Karpas-422 (cell line): ENCODE measurements at regions not wholly inside any gene's neighbourhood (a gene's known extent, or its start where the extent isn't known, plus 50 kb on each side); places are given as distances from the start of the nearest gene placed in this dataset.

ENCODE experiments used
- DNase-seq: peaks from one replicate; pipeline ENCODE4 v3.0.0-alpha.2; 2015
- H2AFZ ChIP-seq: fragments of 200-600 bp; sonication (generic); 2 replicates; pipeline ENCODE4 v1.6.1; 2014; ENCODE audit warnings: antibody characterized with exemption, low read length, mixed read lengths
- H3K27ac ChIP-seq: fragments of 200-600 bp; sonication (generic); 2 replicates; pipeline ENCODE4 v1.5.1; 2014; ENCODE audit warnings: mild to moderate bottlenecking, low read length, moderate library complexity
- H3K27me3 ChIP-seq: fragments of 200-600 bp; sonication (generic); 2 replicates; pipeline ENCODE4 v1.6.1; 2014; ENCODE audit warnings: low read length, mixed read lengths
- H3K36me3 ChIP-seq: fragments of 200-600 bp; sonication (generic); 2 replicates; pipeline ENCODE4 v1.6.1; 2014; ENCODE audit warnings: low read length, mixed read lengths; ENCODE audit not compliant: insufficient read depth
- H3K4me1 ChIP-seq: fragments of 200-600 bp; sonication (generic); 2 replicates; pipeline ENCODE4 v1.6.1; 2014; ENCODE audit warnings: mild to moderate bottlenecking, low read length, mixed read lengths
- H3K4me2 ChIP-seq: fragments of 200-600 bp; sonication (generic); 2 replicates; pipeline ENCODE4 v1.6.1; 2014; ENCODE audit warnings: low read length, low read depth, mild to moderate bottlenecking; ENCODE audit not compliant: poor library complexity, severe bottlenecking
- H3K4me3 ChIP-seq: fragments of 200-600 bp; sonication (generic); 2 replicates; pipeline ENCODE4 v1.5.1; 2014; ENCODE audit warnings: mild to moderate bottlenecking, antibody characterized with exemption, low read length, mixed read lengths
- H3K79me2 ChIP-seq: fragments of 200-600 bp; sonication (generic); 2 replicates; pipeline ENCODE4 v1.6.1; 2014; ENCODE audit warnings: mild to moderate bottlenecking, low read length, mixed read lengths
- H3K9ac ChIP-seq: fragments of 200-600 bp; sonication (generic); 2 replicates; pipeline ENCODE4 v1.6.0; 2014; ENCODE audit warnings: low read length
- H3K9me2 ChIP-seq: fragments of 200-600 bp; sonication (generic), shearing (Covaris generic); replicated peaks from 2 replicates; pipeline ENCODE4 v1.6.0; 2014; ENCODE audit warnings: mild to moderate bottlenecking, low read length, moderate library complexity; ENCODE audit not compliant: insufficient read depth
- H3K9me3 ChIP-seq: fragments of 300-700, 200-600 bp; sonication (generic); 2 replicates; pipeline ENCODE4 v1.6.1; 2014; ENCODE audit warnings: low read length, mixed read lengths
- H4K20me1 ChIP-seq: fragments of 200-600 bp; sonication (generic); 2 replicates; pipeline ENCODE4 v1.6.1; 2014; ENCODE audit warnings: mild to moderate bottlenecking, antibody characterized with exemption, low read length, low read depth; ENCODE audit not compliant: insufficient read depth

DNA sequence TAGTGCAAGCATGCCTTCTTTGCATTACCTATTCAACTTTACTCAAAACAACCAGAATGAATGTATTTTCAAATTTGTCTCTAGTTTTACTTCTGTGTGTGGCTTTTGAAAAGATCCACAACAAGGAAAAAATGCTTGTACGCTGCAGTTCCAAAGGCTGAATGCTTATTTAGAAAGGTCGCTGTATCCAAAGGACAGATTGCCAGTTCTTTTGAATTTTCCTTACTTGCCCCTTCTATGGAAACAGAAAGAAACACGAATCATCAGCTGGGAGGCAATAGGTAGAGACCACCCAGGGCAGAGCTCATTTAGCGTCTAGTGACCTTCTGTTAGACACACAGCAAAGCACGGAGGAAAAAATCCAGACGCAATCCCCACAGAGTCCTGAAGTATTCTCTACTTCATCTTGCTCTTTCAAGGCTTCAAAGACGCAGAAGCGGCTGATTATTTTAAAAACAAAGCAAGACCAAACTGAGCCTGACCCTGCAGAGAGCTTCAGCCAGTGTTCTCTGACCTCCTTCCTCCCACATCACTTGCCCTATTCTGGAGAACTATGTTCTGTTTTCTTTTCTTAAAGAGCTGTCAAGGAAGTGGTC is 674.6 kb upstream of the SGCG start:
- H3K27me3 ChIP-seq = no peaks in the 10 kb centered on the region
- no peak overlapping the region for H3K27ac ChIP-seq
- no peak for DNase-seq
- no peak overlapping the region for H3K4me2 ChIP-seq
- no peak overlapping the region for H3K9ac ChIP-seq
- H3K9me2 ChIP-seq = no peaks in the 10 kb centered on the region
- no peaks in the 10 kb centered on the region for H3K4me1 ChIP-seq
- H3K4me3 ChIP-seq = no peak overlapping the region
- no peaks in the 10 kb centered on the region for H3K36me3 ChIP-seq
- H4K20me1 ChIP-seq = no peaks in the 10 kb centered on the region
- H3K9me3 ChIP-seq = peaks cover 5% of the 10 kb centered on the region
- no peak overlapping the region for H2AFZ ChIP-seq
- H3K79me2 ChIP-seq = no peaks in the 10 kb centered on the region

DNA sequence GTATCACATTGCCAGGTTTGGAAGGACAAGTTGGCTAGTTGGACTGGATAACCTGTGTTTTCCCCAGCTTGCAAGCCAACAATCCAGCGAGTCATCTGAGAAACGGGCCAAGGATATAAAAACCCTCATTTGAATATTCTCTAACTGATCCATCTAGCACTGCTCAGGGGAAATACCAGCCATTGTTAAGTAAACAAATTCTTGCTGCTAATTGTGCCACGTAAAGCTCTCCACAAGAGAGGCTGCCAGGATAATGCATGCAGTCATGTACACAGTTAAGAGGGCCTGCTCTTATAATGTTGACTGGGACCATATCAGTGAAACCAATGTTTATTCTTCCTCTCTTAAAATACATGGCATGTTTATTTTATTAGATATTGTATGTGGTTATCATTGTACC is 663.2 kb upstream of the SGCG start:
- H3K36me3 ChIP-seq = no peaks in the 10 kb centered on the region
- H3K4me2 ChIP-seq = no peak overlapping the region
- H3K9me2 ChIP-seq = no peaks in the 10 kb centered on the region
- DNase-seq = no peak
- H3K27me3 ChIP-seq = no peaks in the 10 kb centered on the region
- H3K79me2 ChIP-seq = no peaks in the 10 kb centered on the region
- 0 out of 2 replicates have a peak, but pooled peaks cover 5% of the 10 kb centered on the region for H3K9me3 ChIP-seq
- H3K27ac ChIP-seq = no peak overlapping the region
- H3K4me1 ChIP-seq = no peaks in the 10 kb centered on the region
- H3K9ac ChIP-seq = no peak overlapping the region
- H2AFZ ChIP-seq = no peak overlapping the region
- H3K4me3 ChIP-seq = no peak overlapping the region
- H4K20me1 ChIP-seq = no peaks in the 10 kb centered on the region

DNA sequence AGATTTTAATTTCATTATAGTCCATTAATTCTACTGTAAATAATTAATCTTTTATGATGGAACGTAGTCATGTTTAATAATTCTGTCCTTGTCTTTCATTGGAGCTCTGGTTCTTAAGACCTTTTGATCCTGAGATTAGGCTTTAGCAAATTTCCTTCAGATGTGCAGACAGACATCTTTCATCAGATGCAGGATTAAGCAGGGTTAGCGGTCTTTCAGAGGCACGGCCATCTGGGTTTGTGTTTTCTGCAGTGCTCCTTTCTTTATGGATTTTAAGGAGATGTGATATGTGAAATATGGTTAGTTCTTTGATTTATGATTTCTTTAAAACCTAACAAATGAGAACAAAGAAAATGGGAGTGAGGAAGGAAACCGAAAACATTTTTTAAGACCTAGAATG is 643.9 kb upstream of the SGCG start:
- Histone ChIP-seq H3K4me3 (no peak overlapping the region), H3K9ac (no peak overlapping the region), H3K9me2 (no peaks in the 10 kb centered on the region), H3K4me2 (no peak overlapping the region), H4K20me1 (no peaks in the 10 kb centered on the region), H3K27ac (no peak overlapping the region), H2AFZ (no peak overlapping the region), H3K4me1 (no peaks in the 10 kb centered on the region), H3K9me3 (no peaks in the 10 kb centered on the region; the same call in 1 of the 2 replicates), H3K36me3 (no peaks in the 10 kb centered on the region), H3K79me2 (no peaks in the 10 kb centered on the region), H3K27me3 (no peaks in the 10 kb centered on the region)
- DNase-seq = no peak

DNA sequence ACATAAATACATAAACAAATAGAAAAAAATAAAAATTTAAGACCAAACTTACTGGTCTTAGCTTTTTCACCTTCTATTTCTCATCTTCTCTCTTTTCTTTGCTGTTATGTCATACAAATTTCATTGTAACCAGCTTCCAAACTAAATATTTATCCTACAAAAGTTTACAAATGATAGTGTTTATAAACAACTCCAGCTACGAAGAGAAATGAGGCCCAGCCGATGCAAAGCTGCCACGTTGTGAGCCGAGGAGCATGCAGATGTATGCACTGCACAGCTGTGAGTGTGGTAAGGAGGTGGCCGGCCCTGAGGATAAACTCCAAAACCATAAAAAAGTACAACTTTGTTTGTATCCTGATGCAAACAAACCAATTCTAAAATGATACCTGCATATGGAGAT is 642.4 kb upstream of the SGCG start:
- Histone ChIP-seq H3K4me3 (no peak overlapping the region), H3K79me2 (no peaks in the 10 kb centered on the region), H3K4me1 (no peaks in the 10 kb centered on the region), H3K27ac (no peak overlapping the region), H3K9ac (no peak overlapping the region), H3K27me3 (no peaks in the 10 kb centered on the region), H3K9me2 (no peaks in the 10 kb centered on the region), H3K36me3 (no peaks in the 10 kb centered on the region), H4K20me1 (no peaks in the 10 kb centered on the region), H2AFZ (no peak overlapping the region), H3K9me3 (no peaks in the 10 kb centered on the region; the same call in 1 of the 2 replicates), H3K4me2 (no peak overlapping the region)
- no peak for DNase-seq

DNA sequence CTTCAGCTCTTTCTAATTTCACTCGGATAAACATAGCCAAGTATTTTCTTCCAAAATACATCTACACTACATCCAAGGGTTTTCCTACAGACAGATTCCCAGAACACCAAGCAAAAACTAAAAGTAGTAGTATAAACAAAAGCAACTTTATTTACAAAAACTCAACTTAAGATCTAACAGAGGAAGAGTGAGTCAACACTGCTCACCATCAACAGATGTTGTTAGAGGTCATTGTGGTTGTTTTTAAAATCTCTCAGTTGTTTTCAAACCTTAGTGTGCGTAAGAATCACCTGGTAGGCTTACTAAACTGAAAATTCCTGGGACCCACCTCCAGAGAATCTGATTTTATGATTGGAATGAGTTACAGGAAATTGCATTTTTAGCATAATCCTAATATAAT is 631.7 kb upstream of the SGCG start:
- Histone ChIP-seq H3K9ac (no peak overlapping the region), H3K36me3 (no peaks in the 10 kb centered on the region), H2AFZ (no peak overlapping the region), H3K4me1 (no peaks in the 10 kb centered on the region), H3K4me3 (no peak overlapping the region), H3K27me3 (no peaks in the 10 kb centered on the region; the same call in 1 of the 2 replicates), H3K27ac (no peak overlapping the region), H3K4me2 (no peak overlapping the region), H3K9me3 (peaks cover 8% of the 10 kb centered on the region), H3K9me2 (no peaks in the 10 kb centered on the region), H3K79me2 (no peaks in the 10 kb centered on the region), H4K20me1 (no peaks in the 10 kb centered on the region)
- no peak for DNase-seq

DNA sequence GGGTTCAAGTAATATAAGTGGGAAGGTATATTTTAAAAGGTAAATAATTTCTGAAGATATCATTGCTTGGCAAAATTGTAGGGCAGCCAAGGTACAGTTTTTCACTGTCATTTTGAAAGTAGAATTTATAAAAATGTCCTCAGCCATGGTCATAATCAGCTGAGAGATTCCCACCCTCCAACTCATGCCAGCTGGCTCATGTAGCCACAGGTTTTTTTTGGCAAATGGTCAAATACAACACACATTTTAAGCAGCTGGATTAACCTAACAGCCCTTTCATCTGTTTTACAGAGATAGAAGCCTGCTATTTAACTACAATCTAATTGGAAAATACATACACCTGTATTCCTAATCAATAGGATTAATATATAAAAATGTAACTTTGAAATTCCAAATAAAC is 619.2 kb upstream of the SGCG start:
- H3K36me3 ChIP-seq = no peaks in the 10 kb centered on the region
- no peaks in the 10 kb centered on the region for H4K20me1 ChIP-seq
- no peak overlapping the region for H3K4me3 ChIP-seq
- H3K9me3 ChIP-seq = peaks cover 4% of the 10 kb centered on the region
- H3K27me3 ChIP-seq = no peaks in the 10 kb centered on the region
- no peak overlapping the region for H3K4me2 ChIP-seq
- H3K9ac ChIP-seq = no peak overlapping the region
- H2AFZ ChIP-seq = no peak overlapping the region
- no peaks in the 10 kb centered on the region for H3K9me2 ChIP-seq
- H3K27ac ChIP-seq = no peak overlapping the region
- no peak for DNase-seq
- no peaks in the 10 kb centered on the region for H3K4me1 ChIP-seq
- H3K79me2 ChIP-seq = no peaks in the 10 kb centered on the region

DNA sequence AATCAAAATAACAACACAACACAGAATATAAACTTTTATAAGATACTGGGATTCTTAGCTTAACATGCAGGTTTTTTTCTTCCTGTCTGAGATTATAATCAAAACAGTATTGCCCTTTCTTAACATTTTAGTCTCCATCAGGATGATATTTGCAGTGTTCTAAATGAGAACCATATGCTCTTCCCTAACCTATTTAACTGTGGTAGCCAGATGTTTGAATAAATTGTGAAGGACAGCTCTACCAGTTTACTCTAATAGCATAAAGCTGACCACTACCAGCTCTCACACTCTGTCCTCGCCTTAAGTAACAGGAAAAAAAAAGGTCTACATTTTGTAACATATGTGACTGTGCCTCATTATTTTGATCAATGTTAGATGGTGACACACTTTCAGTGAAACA is 618.7 kb upstream of the SGCG start:
- H3K79me2 ChIP-seq = no peaks in the 10 kb centered on the region

DNA sequence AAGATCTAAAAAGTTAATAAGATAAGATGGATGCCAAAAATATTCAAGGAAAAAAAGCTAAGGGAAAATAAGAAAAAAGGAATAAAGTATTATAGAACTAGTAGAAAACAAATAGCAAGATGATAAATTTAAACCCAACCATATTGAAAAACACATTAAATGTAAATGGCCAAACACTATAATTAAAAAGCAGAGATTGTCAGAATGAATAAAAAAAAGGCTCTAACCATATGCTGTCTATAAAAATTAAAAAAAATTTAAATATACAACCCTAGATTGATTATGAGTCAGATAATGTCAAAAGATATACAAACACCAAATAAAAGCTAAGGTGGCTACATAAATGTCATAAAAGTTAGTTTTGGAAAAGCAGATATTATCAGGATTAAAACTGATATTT is 617.5 kb upstream of the SGCG start:
- no peaks in the 10 kb centered on the region for H3K4me1 ChIP-seq

More for the DNA sequence above, 618.7 kb upstream of the SGCG start:
- Histone ChIP-seq H3K9me2 (no peaks in the 10 kb centered on the region), H3K36me3 (no peaks in the 10 kb centered on the region), H3K27me3 (no peaks in the 10 kb centered on the region), H3K9me3 (peaks cover 4% of the 10 kb centered on the region), H3K9ac (no peak overlapping the region), H2AFZ (no peak overlapping the region), H3K27ac (no peak overlapping the region), H3K4me3 (no peak overlapping the region), H4K20me1 (no peaks in the 10 kb centered on the region), H3K4me1 (no peaks in the 10 kb centered on the region), H3K4me2 (no peak overlapping the region)
- no peak for DNase-seq

DNA sequence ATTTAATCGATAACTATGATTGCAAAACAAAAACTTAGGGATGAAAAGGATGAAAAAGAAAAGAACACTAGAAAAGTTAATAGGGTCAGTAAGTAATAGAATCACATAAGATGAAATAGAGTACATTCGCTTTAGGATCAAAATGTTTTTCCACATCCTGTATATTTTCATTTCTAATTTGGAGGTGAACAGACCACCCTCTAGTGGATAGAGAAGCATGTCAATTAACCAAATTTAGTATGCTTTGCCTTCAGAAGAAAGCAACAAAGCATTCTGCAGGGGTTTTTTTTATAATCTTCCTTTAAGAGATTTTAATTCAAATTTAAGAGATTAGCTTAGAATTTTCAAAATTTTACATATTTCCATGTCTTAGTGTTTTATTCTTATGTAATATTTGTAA is 611.0 kb upstream of the SGCG start:
- Histone ChIP-seq H3K4me3 (no peak overlapping the region), H3K36me3 (no peaks in the 10 kb centered on the region), H3K9ac (no peak overlapping the region), H3K9me2 (no peaks in the 10 kb centered on the region), H3K9me3 (peaks cover 4% of the 10 kb centered on the region; the same call in 1 of the 2 replicates), H3K27me3 (no peaks in the 10 kb centered on the region), H3K4me2 (no peak overlapping the region), H3K79me2 (no peaks in the 10 kb centered on the region), H3K4me1 (no peaks in the 10 kb centered on the region), H3K27ac (no peak overlapping the region), H4K20me1 (no peaks in the 10 kb centered on the region), H2AFZ (no peak overlapping the region)
- DNase-seq = no peak

More for the DNA sequence above, 617.5 kb upstream of the SGCG start:
- no peak overlapping the region for H3K9ac ChIP-seq
- no peaks in the 10 kb centered on the region for H3K27me3 ChIP-seq
- no peak overlapping the region for H3K4me2 ChIP-seq
- no peak overlapping the region for H2AFZ ChIP-seq
- H3K9me3 ChIP-seq = peaks cover 4% of the 10 kb centered on the region
- H4K20me1 ChIP-seq = no peaks in the 10 kb centered on the region
- no peak overlapping the region for H3K27ac ChIP-seq
- no peak for DNase-seq
- H3K9me2 ChIP-seq = no peaks in the 10 kb centered on the region
- no peaks in the 10 kb centered on the region for H3K36me3 ChIP-seq
- H3K4me3 ChIP-seq = no peak overlapping the region
- no peaks in the 10 kb centered on the region for H3K79me2 ChIP-seq
